ENCODE measurements at regions not wholly inside any gene's neighbourhood (a gene's known extent, or its start where the extent isn't known, plus 50 kb on each side); places are given as distances from the start of the nearest gene placed in this dataset.
"Not testable (repeated sequence)": the region's sequence is repeated elsewhere in the genome, so short reads cannot be mapped to it uniquely, and the experiment has no call there.

DNA sequence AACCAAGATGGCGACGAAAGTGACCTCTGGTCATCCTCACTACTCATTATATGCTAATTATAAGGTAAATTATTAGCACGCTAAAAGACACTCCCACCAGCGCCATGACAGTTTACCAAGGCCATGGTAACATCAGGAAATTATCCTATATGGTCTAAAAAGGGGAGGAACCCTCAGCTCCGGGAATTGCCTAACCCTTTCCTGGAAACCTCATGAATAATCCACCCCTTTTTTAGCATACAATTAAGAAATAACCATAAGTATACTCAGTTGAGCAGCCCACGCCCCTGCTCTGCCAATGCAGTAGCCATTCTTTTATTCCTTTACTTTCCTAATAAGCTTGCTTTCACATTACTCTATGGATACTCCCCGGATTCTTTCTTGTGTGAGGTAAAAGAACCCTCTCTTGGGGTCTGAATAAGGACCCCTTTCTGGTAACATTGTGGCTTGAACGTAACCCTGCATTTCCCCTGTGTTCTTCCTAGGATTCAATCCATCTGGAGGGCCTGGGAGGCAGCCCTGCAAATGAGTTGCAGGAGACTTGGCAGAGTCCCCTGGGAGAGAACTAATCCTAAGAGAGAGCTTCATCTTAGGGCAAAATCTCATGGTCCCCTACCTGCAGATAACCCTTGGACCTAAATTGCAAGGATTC is 225.6 kb upstream of the JARID2 start:
- H4K20me1 ChIP-seq (ENCODE audit: insufficient read depth): no peaks in the 10 kb centered on the region
- in situ Hi-C loops (cut with MboI): no loop called here
- H3K4me3 ChIP-seq: no peak overlapping the region
- H2AFZ ChIP-seq: no peak overlapping the region
- H3K36me3 ChIP-seq (ENCODE audit: low read depth): no peaks in the 10 kb centered on the region
- WGBS, 2 experiments (ENCODE audit: low coverage in 1 of 2, low lambda C conversion rate in 2 of 2, missing lambda C conversion rate in 2 of 2): 83 to 84% methylated on average over 8 of the region's 8 CpGs
- H3K4me1 ChIP-seq (ENCODE audit: insufficient read depth): no peaks in the 10 kb centered on the region
- no peak for DNase-seq
- no peak overlapping the region for H3K4me2 ChIP-seq (ENCODE audit: unreplicated experiment)
- H3K9ac ChIP-seq: no peak overlapping the region
- H3K9me3 ChIP-seq (ENCODE audit: low read depth): no peaks in the 10 kb centered on the region
- no peaks in the 10 kb centered on the region for H3F3A ChIP-seq (ENCODE audit: insufficient read depth)
- H3K9me2 ChIP-seq (ENCODE audit: insufficient read depth): no peaks in the 10 kb centered on the region
- TF ChIP-seq EZH2phosphoT487 (IDR thresholded peaks at IDR 0.05; ENCODE audit: insufficient read depth, low read depth): no peak
- no peaks in the 10 kb centered on the region for H3K79me2 ChIP-seq (ENCODE audit: insufficient read depth)
- H3K27ac ChIP-seq: no peak overlapping the region
- no peaks in the 10 kb centered on the region for H3K27me3 ChIP-seq (replicated peaks; ENCODE audit: insufficient read depth)

DNA sequence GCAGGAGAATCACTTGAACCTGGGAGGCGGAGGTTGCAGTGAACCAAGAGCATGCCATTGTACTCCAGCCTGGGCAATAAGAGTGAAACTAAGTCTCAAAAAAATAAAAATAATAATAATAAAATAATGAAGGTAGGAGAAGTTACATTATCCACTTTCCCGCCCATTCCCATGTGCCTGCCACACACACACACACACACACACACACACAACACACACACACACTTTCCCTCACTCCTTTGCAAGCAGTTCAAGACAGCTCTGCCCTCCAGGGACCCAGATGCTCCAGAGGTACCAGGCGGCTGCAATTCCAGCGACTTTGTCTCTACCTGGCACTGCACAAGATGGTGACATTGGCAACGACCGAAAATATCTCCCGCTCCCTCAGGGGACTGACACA is 224.8 kb upstream of the JARID2 start:
- Histone ChIP-seq H3K4me3 (no peak overlapping the region), H3K27me3 (replicated peaks; ENCODE audit: insufficient read depth) (no peaks in the 10 kb centered on the region), H3K27ac (no peak overlapping the region), H3K4me1 (ENCODE audit: insufficient read depth) (no peaks in the 10 kb centered on the region), H3K36me3 (ENCODE audit: low read depth) (no peaks in the 10 kb centered on the region), H3K9me3 (ENCODE audit: low read depth) (no peaks in the 10 kb centered on the region), H3K9ac (no peak overlapping the region), H3K79me2 (ENCODE audit: insufficient read depth) (no peaks in the 10 kb centered on the region), H4K20me1 (ENCODE audit: insufficient read depth) (no peaks in the 10 kb centered on the region), H2AFZ (no peak overlapping the region), H3K9me2 (ENCODE audit: insufficient read depth) (no peaks in the 10 kb centered on the region), H3K4me2 (ENCODE audit: unreplicated experiment) (no peak overlapping the region), H3F3A (ENCODE audit: insufficient read depth) (no peaks in the 10 kb centered on the region)
- WGBS, 2 experiments (ENCODE audit: low coverage in 1 of 2, low lambda C conversion rate in 2 of 2, missing lambda C conversion rate in 2 of 2): 92 to 93% methylated on average over 7 of the region's 7 CpGs
- in situ Hi-C loops (cut with MboI): no loop called here
- TF ChIP-seq EZH2phosphoT487 (IDR thresholded peaks at IDR 0.05; ENCODE audit: insufficient read depth, low read depth): no peak
- DNase-seq: no peak

DNA sequence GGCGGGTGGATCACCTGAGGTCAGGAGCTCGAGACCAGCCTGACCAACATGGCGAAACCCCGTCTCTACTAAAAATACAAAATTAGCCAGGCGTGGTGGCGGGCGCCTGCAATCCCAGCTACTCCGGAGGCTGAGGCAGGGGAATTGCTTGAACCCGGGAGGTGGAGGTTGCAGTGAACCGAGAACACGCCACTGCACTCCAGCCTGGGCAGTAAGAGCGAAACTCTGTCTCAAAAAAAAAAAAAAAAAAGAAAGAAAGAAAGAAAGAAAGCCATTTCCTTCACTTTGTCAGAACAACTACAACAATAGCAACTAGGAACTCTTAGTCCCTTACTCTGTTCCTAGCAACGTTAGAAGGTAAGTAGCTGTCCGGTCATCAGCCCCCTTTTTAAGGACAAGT is 222.9 kb upstream of the JARID2 start:
- H4K20me1 ChIP-seq (ENCODE audit: insufficient read depth); H3K9ac ChIP-seq; H3K4me3 ChIP-seq; H3K27ac ChIP-seq; H3K9me3 ChIP-seq (ENCODE audit: low read depth); H3K27me3 ChIP-seq (replicated peaks; ENCODE audit: insufficient read depth); H3F3A ChIP-seq (ENCODE audit: insufficient read depth); H3K4me1 ChIP-seq (ENCODE audit: insufficient read depth); H3K9me2 ChIP-seq (ENCODE audit: insufficient read depth); in situ Hi-C loops (cut with MboI); H2AFZ ChIP-seq; H3K36me3 ChIP-seq (ENCODE audit: low read depth); H3K79me2 ChIP-seq (ENCODE audit: insufficient read depth); H3K4me2 ChIP-seq (ENCODE audit: unreplicated experiment); DNase-seq: not testable (repeated sequence)
- 93 to 94% methylated on average over 11 to 14 of the region's 14 CpGs for WGBS, 2 experiments (ENCODE audit: low coverage in 1 of 2, low lambda C conversion rate in 2 of 2, missing lambda C conversion rate in 2 of 2)

DNA sequence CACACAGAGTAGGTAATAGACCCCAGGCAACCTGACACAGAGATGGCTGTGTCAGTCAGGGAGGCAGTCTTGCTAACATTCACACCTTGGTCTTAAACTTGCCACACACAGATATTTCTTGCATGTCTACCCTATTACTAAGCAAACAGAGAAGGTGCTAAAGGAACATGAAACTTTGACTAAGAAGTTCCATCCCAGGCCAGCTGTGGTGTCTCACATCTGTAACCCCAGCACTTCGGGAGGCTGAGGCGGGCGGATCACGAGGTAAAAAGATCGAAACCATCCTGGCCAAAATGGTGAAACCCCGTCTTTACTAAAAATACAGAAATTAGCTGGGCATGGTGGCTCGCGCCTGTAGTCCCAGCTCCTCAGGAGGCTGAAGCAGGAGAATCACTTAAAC is 222.4 kb upstream of the JARID2 start:
- no peak for DNase-seq
- no peak overlapping the region for H3K4me3 ChIP-seq
- WGBS, 2 experiments (ENCODE audit: low coverage in 1 of 2, low lambda C conversion rate in 2 of 2, missing lambda C conversion rate in 2 of 2): 95 to 96% methylated on average over 8 of the region's 8 CpGs
- H3K9me3 ChIP-seq (ENCODE audit: low read depth): no peaks in the 10 kb centered on the region
- no peaks in the 10 kb centered on the region for H3K36me3 ChIP-seq (ENCODE audit: low read depth)
- H3K4me1 ChIP-seq (ENCODE audit: insufficient read depth): no peaks in the 10 kb centered on the region
- no peaks in the 10 kb centered on the region for H4K20me1 ChIP-seq (ENCODE audit: insufficient read depth)
- no peaks in the 10 kb centered on the region for H3K79me2 ChIP-seq (ENCODE audit: insufficient read depth)
- no peaks in the 10 kb centered on the region for H3K27me3 ChIP-seq (replicated peaks; ENCODE audit: insufficient read depth)
- H3K4me2 ChIP-seq (ENCODE audit: unreplicated experiment): no peak overlapping the region
- no peak overlapping the region for H3K9ac ChIP-seq
- no peaks in the 10 kb centered on the region for H3K9me2 ChIP-seq (ENCODE audit: insufficient read depth)
- in situ Hi-C loops (cut with MboI): no loop called here
- no peak overlapping the region for H3K27ac ChIP-seq
- no peak overlapping the region for H2AFZ ChIP-seq
- TF ChIP-seq EZH2 (IDR thresholded peaks at IDR 0.05; ENCODE audit: insufficient read depth, poor library complexity, severe bottlenecking) (no peak), EZH2phosphoT487 (IDR thresholded peaks at IDR 0.05; ENCODE audit: insufficient read depth, low read depth) (no peak)
- H3F3A ChIP-seq (ENCODE audit: insufficient read depth): no peaks in the 10 kb centered on the region

DNA sequence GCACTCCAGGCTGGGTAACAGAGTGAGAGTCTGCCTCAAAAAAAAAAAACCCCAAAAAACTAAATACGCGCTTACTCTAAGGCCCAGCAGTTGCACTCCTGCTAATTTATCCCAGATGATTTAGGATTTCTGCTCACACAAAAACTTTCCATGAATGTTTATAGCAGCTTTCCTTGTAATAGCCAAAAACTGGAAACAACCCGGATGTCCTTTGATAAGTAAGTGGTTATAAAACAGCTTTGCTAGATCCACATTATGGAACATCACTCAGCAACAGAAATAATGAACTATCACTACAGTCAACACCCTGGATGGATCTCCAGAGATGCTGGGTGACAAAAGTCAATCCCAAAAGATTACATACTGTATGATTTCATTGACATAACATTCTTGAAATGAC is 220.4 kb upstream of the JARID2 start:
- no peaks in the 10 kb centered on the region for H3K9me2 ChIP-seq (ENCODE audit: insufficient read depth)
- no peaks in the 10 kb centered on the region for H3K9me3 ChIP-seq (ENCODE audit: low read depth)
- H3F3A ChIP-seq (ENCODE audit: insufficient read depth): no peaks in the 10 kb centered on the region
- no peaks in the 10 kb centered on the region for H3K36me3 ChIP-seq (ENCODE audit: low read depth)
- in situ Hi-C loops (cut with MboI): no loop called here
- H3K27ac ChIP-seq: no peak overlapping the region
- TF ChIP-seq EZH2phosphoT487 (IDR thresholded peaks at IDR 0.05; ENCODE audit: insufficient read depth, low read depth) (no peak), EZH2 (IDR thresholded peaks at IDR 0.05; ENCODE audit: insufficient read depth, poor library complexity, severe bottlenecking) (no peak)
- H3K4me2 ChIP-seq (ENCODE audit: unreplicated experiment): no peak overlapping the region
- 34 to 46% methylated on average over 3 of the region's 3 CpGs for WGBS, 2 experiments (ENCODE audit: low coverage in 1 of 2, low lambda C conversion rate in 2 of 2, missing lambda C conversion rate in 2 of 2)
- no peaks in the 10 kb centered on the region for H3K27me3 ChIP-seq (replicated peaks; ENCODE audit: insufficient read depth)
- no peaks in the 10 kb centered on the region for H4K20me1 ChIP-seq (ENCODE audit: insufficient read depth)
- H3K79me2 ChIP-seq (ENCODE audit: insufficient read depth): no peaks in the 10 kb centered on the region
- H2AFZ ChIP-seq: no peak overlapping the region
- H3K4me3 ChIP-seq: no peak overlapping the region
- H3K9ac ChIP-seq: no peak overlapping the region
- DNase-seq: no peak
- no peaks in the 10 kb centered on the region for H3K4me1 ChIP-seq (ENCODE audit: insufficient read depth)

Measured in GM23248 (cell line).